ENCODE measurements at regions not wholly inside any gene's neighbourhood (a gene's known extent, or its start where the extent isn't known, plus 50 kb on each side); places are given as distances from the start of the nearest gene placed in this dataset.

GRCh38 chr1:25033828-25034705, 104.0 kb upstream of the RUNX3 start:
- Mint-ChIP-seq H3K27me3 (ENCODE audit: unreplicated experiment) (peaks cover 3% of the 10 kb centered on the region), H3K4me1 (ENCODE audit: unreplicated experiment) (peaks cover 35% of the 10 kb centered on the region), H3K9me3 (ENCODE audit: unreplicated experiment) (no peaks in the 10 kb centered on the region), H3K4me3 (ENCODE audit: unreplicated experiment) (no peak overlapping the region), H3K27ac (ENCODE audit: unreplicated experiment) (no peak overlapping the region), H3K36me3 (ENCODE audit: unreplicated experiment) (no peaks in the 10 kb centered on the region)
- DNase-seq (ENCODE audit: extremely low spot score, unreplicated experiment): no peak
- TF ChIP-seq CTCF (IDR thresholded peaks at IDR 0.05): no peak

- no peak for TF ChIP-seq CTCF (IDR thresholded peaks at IDR 0.05)
- H3K27me3 Mint-ChIP-seq (ENCODE audit: unreplicated experiment): no peaks in the 10 kb centered on the region
- no peaks in the 10 kb centered on the region for H3K9me3 Mint-ChIP-seq (ENCODE audit: unreplicated experiment)
- H3K36me3 Mint-ChIP-seq (ENCODE audit: unreplicated experiment): no peaks in the 10 kb centered on the region
- no peak for DNase-seq (ENCODE audit: extremely low spot score, unreplicated experiment)
- peaks cover 36% of the 10 kb centered on the region for H3K4me1 Mint-ChIP-seq (ENCODE audit: unreplicated experiment)
- no peak overlapping the region for H3K4me3 Mint-ChIP-seq (ENCODE audit: unreplicated experiment)
- H3K27ac Mint-ChIP-seq (ENCODE audit: unreplicated experiment): no peak overlapping the region
Measured at GRCh38 chr1:25033030-25033827, 103.2 kb upstream of the RUNX3 start.

GRCh38 chr1:25031966-25032667, 102.0 kb upstream of the RUNX3 start:
- TF ChIP-seq CTCF (IDR thresholded peaks at IDR 0.05): no peak
- H3K27ac Mint-ChIP-seq (ENCODE audit: unreplicated experiment): peak overlapping the region; percentile 46
- no peak for DNase-seq (ENCODE audit: extremely low spot score, unreplicated experiment)
- no peaks in the 10 kb centered on the region for H3K36me3 Mint-ChIP-seq (ENCODE audit: unreplicated experiment)
- H3K4me3 Mint-ChIP-seq (ENCODE audit: unreplicated experiment): no peak overlapping the region
- no peaks in the 10 kb centered on the region for H3K27me3 Mint-ChIP-seq (ENCODE audit: unreplicated experiment)
- no peaks in the 10 kb centered on the region for H3K9me3 Mint-ChIP-seq (ENCODE audit: unreplicated experiment)
- peaks cover 46% of the 10 kb centered on the region for H3K4me1 Mint-ChIP-seq (ENCODE audit: unreplicated experiment)

GRCh38 chr1:25031601-25031965, 101.5 kb upstream of the RUNX3 start:
- Mint-ChIP-seq H3K36me3 (ENCODE audit: unreplicated experiment) (no peaks in the 10 kb centered on the region), H3K4me1 (ENCODE audit: unreplicated experiment) (peaks cover 51% of the 10 kb centered on the region), H3K9me3 (ENCODE audit: unreplicated experiment) (no peaks in the 10 kb centered on the region), H3K27ac (ENCODE audit: unreplicated experiment) (peak overlapping the region; percentile 46), H3K27me3 (ENCODE audit: unreplicated experiment) (no peaks in the 10 kb centered on the region), H3K4me3 (ENCODE audit: unreplicated experiment) (no peak overlapping the region)
- TF ChIP-seq CTCF (IDR thresholded peaks at IDR 0.05): no peak
- no peak for DNase-seq (ENCODE audit: extremely low spot score, unreplicated experiment)

All from osteocyte (in vitro differentiated cells).